PFSK-1 (cell line): ENCODE measurements at regions not wholly inside any gene's neighbourhood (a gene's known extent, or its start where the extent isn't known, plus 50 kb on each side); places are given as distances from the start of the nearest gene placed in this dataset.

ENCODE experiments used
- FOXP2 ChIP-seq: optimal IDR thresholded peaks from 2 replicates; pipeline ENCODE3; 2011; ENCODE audit warnings: borderline replicate concordance, control low read depth, inconsistent platforms; ENCODE audit not compliant: insufficient read depth; ENCODE audit errors: extremely low read length, extremely low read depth
- POLR2AphosphoS5 ChIP-seq: IDR thresholded peaks from 2 replicates; pipeline ENCODE4 v1.6.1; 2012; ENCODE audit warnings: low read depth, mild to moderate bottlenecking, control low read depth, low read length, moderate library complexity
- SIN3A ChIP-seq: IDR thresholded peaks from 2 replicates; pipeline ENCODE4 v1.6.1; 2012; ENCODE audit warnings: mild to moderate bottlenecking, low read length, moderate library complexity, borderline replicate concordance; ENCODE audit not compliant: insufficient read depth
- TAF1 ChIP-seq: IDR thresholded peaks from 2 replicates; pipeline ENCODE4 v1.6.1; 2012; ENCODE audit warnings: low read length, control low read depth, borderline replicate concordance; ENCODE audit not compliant: insufficient read depth
- TF ChIP-seq, protein P1 (sequence below), 2 experiments: IDR thresholded peaks; 2 replicates each; pipeline versions ENCODE4 v1.6.1 to v1.8.0; 2011 to 2012; ENCODE audit warnings: low read depth in 2 of 2, low read length in 2 of 2, control low read depth in 1 of 2, inconsistent platforms in 1 of 2, mild to moderate bottlenecking in 1 of 2, moderate library complexity in 1 of 2; ENCODE audit not compliant: insufficient read depth in 1 of 2

DNA sequence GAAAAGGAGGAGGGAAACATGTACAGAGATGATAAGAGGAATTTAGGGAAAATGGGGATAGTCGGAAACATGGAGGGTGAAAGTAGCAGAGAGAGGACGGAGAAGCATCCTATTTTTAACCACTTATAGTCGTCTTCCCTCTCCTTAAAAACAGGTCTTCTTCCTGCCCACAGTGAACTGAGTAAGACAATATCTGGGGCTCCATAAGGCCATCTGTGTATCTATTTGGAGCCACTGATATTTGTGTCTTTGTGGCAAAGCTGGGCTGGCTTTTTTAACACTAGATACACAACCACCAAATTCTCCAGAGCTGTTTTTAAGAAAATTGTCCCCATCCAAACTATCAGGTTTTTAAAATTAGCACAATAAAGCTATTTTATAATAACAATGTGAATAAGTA, 109.5 kb upstream of the RAP1B start:
- TF ChIP-seq SIN3A (no peak), POLR2AphosphoS5 (no peak), FOXP2 (no peak), TAF1 (no peak)
- TF ChIP-seq, protein P1, sequence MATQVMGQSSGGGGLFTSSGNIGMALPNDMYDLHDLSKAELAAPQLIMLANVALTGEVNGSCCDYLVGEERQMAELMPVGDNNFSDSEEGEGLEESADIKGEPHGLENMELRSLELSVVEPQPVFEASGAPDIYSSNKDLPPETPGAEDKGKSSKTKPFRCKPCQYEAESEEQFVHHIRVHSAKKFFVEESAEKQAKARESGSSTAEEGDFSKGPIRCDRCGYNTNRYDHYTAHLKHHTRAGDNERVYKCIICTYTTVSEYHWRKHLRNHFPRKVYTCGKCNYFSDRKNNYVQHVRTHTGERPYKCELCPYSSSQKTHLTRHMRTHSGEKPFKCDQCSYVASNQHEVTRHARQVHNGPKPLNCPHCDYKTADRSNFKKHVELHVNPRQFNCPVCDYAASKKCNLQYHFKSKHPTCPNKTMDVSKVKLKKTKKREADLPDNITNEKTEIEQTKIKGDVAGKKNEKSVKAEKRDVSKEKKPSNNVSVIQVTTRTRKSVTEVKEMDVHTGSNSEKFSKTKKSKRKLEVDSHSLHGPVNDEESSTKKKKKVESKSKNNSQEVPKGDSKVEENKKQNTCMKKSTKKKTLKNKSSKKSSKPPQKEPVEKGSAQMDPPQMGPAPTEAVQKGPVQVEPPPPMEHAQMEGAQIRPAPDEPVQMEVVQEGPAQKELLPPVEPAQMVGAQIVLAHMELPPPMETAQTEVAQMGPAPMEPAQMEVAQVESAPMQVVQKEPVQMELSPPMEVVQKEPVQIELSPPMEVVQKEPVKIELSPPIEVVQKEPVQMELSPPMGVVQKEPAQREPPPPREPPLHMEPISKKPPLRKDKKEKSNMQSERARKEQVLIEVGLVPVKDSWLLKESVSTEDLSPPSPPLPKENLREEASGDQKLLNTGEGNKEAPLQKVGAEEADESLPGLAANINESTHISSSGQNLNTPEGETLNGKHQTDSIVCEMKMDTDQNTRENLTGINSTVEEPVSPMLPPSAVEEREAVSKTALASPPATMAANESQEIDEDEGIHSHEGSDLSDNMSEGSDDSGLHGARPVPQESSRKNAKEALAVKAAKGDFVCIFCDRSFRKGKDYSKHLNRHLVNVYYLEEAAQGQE (IDR thresholded peaks at IDR 0.05; ENCODE audit: insufficient read depth in 1 of 2, low read depth in 2 of 2, low read length in 2 of 2) = no peak

DNA sequence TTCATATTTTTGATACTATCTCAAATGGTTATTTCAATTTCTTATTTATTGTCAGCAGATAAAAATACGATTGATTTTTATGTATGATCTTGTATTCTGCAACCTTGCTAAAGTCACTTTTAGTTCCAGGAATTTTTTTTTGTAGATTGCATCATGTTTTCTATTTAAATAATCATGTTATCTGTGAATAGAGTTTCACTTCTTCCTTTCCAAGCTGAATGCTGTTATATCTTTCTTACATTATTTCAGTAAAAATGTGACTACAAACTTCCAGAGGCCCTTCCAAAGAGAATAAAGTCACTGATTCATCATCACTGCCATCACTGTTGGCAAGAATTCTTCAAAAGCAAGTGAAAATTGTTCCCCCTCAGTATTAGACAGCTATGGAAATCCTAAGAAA, 104.7 kb upstream of the RAP1B start:
- TF ChIP-seq, protein P1 (IDR thresholded peaks at IDR 0.05; ENCODE audit: insufficient read depth in 1 of 2, low read depth in 2 of 2, low read length in 2 of 2) = no peak
- TF ChIP-seq TAF1 (no peak), FOXP2 (no peak), POLR2AphosphoS5 (no peak), SIN3A (no peak)

DNA sequence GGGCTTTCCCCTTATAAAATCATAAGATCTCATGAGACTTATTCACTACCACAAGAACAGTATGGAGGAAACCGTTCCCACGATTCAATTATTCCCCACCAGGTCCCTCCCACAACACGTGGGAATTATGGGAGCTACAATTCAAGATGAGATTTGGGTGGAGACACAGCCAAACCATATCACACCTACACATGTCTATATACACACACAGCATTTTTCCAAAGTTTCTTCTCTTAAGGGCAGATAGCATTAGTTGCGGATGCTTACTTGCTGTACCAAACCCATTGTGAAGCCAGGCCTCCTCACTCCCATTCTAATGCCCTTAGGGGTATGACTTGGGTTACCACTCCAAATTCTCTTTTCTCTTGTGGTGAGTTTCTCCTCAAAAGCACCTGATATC, 104.1 kb upstream of the RAP1B start:
- TF ChIP-seq TAF1 (no peak), FOXP2 (no peak), SIN3A (no peak), POLR2AphosphoS5 (no peak)
- TF ChIP-seq, protein P1 (IDR thresholded peaks at IDR 0.05; ENCODE audit: insufficient read depth in 1 of 2, low read depth in 2 of 2, low read length in 2 of 2) = no peak

DNA sequence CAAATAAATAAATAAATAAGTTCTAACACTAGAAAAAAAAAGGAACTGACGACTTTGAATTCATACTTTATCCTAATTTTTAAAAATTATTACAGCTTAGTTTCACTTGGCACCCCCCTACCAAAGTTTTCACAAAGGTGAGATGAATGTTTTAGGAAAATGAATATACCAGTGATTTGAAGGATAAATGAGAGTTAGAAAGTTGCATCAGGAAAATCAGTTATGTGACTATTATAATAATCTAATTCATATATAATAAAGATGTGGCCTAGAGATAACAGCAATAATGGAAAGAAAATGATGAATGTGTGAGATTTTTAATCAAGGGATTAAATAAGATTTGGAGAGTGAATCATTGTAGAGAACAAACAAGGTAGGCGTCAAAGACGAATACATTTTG, 103.0 kb upstream of the RAP1B start:
- no peak for TF ChIP-seq FOXP2
- no peak for TF ChIP-seq SIN3A
- TF ChIP-seq, protein P1 (IDR thresholded peaks at IDR 0.05; ENCODE audit: insufficient read depth in 1 of 2, low read depth in 2 of 2, low read length in 2 of 2) = no peak
- no peak for TF ChIP-seq TAF1
- no peak for TF ChIP-seq POLR2AphosphoS5

DNA sequence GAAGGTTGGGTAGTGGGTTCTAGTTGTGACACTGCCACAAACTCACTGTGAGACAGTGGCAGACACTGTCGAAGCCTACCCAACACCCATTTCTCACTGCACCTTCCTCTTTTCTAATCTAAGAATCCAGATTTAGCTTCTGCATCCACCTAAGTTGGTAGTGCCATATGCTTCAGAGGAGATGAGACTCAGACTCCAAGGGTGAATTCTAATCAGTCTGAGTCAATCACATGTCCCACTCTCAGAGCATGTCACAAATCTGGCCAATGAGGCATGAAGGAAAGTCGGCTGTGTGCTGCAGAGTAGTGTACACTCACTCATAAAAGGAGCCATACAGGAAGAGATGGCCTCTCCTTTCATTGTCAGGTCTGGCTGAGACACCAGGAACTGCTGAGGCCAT, 102.1 kb upstream of the RAP1B start:
- no peak for TF ChIP-seq POLR2AphosphoS5
- TF ChIP-seq FOXP2 = no peak
- TF ChIP-seq, protein P1 (IDR thresholded peaks at IDR 0.05; ENCODE audit: insufficient read depth in 1 of 2, low read depth in 2 of 2, low read length in 2 of 2) = no peak
- TF ChIP-seq SIN3A = no peak
- TF ChIP-seq TAF1 = no peak
